ENCODE measurements at regions not wholly inside any gene's neighbourhood (a gene's known extent, or its start where the extent isn't known, plus 50 kb on each side); places are given as distances from the start of the nearest gene placed in this dataset.
"Not testable (repeated sequence)": the region's sequence is repeated elsewhere in the genome, so short reads cannot be mapped to it uniquely, and the experiment has no call there.

DNA sequence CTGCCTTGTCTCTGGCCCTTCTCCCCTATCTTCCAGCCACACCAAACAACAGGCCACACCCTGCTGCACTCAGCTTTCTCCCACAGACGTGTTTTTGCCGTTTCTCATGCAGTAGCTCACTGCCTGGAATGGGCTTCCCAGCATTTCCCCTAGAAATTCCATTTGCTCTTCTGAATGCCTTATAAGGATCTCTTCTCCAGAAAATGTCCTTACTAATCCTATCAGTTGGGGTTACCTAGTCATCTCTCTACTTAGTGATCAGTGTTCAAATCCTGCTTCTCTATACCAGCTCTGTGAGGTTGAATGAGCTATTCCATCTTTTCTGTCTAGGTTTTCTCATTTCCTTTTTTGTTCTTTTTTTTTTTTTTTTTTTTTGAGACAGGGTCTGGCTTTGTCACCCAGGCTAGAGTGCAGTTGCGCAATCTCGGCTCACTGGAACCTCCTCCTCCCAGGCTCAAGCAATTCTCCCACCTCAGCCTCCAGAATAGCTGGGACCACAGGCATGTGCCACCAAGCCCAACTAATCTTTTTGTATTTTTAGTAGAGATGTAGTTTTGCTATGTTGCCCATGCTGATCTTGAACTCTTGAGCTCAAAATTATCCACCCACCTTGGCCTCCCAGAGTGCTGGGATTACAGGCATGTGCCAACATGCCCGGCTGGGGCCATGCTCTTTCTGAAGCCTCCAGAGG lies 98.2 kb upstream of the CHD2 start:
- Histone ChIP-seq H3K4me3 (no peak overlapping the region), H3K27ac (peak overlapping the region in 20 of 21 experiments; percentile 53 to 92 (median 84))

DNA sequence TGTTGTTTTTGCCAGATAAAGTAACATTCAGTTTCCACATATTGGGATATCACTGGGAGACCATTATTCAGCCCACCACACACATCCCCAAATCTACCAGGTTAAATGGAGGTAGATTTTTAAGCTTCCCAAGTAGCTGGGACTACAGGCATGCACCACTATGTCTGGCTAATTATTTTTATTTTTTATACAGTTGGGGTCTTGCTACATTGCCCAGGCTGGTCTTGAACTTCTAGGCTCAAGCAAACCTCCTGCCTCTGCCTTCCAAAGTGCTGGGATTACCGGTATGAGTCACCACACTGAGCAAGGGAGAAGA lies 96.6 kb upstream of the CHD2 start:
- no peak overlapping the region for H3K4me3 ChIP-seq
- peak overlapping the region in 20 of 21 experiments; percentile 41 to 92 (median 85) for H3K27ac ChIP-seq

DNA sequence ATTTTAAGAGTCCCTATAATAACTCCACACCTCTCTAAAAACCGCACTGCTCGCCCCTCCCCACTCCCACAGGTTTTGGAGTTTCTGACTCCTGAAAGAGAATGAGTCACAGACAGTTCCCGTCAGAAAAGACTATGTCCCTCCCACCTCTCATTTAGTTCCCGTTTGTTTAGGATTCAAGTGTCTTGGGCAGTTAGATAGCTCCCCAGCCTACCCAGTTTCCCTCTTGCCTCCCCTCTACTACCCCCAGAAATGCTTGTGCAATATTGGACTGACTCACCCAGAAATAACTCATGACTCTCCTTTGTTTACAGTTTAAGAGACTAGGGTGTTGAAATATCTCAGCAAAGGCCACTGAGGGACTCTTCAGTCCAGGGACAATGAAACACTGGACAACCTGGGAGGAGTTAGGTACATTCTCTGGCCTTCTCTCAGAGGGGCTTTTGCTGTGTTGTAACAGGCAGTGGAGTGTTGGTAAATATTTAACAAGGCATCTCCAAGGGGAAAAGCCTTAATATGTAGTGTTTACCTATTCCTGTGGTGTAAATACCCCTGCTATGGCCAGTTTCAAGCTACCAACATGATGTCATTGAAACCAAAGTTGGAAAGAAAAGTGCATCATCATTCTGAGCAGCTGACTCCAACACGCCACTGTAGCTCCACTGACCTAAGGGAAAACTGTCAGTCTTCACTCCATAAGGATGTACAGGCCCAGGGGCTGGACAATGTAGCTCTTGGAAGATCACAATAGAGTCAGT lies 96.1 kb upstream of the CHD2 start:
- Histone ChIP-seq H3K27ac (peak overlapping the region in 20 of 21 experiments; percentile 70 to 92 (median 85)), H3K4me3 (no peak overlapping the region)

DNA sequence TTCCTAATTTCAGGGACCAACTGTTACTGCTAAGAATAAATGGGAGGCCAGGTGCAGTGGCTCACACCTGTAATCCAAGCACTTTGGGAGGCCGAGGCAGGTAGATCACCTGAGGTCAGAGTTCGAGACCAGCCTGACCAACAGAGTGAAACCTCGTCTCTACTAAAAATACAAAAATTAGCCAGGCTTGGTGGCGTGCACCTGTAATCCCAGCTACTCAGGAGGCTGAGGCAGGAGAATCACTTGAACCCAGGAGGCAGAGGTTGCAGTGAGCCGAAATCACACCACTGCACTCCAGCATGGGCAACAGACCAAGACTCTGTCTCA lies 95.6 kb upstream of the CHD2 start:
- H3K27ac ChIP-seq: peak overlapping the region in 20 of 21 experiments; percentile 70 to 92 (median 85)
- H3K4me3 ChIP-seq: not testable (repeated sequence)

DNA sequence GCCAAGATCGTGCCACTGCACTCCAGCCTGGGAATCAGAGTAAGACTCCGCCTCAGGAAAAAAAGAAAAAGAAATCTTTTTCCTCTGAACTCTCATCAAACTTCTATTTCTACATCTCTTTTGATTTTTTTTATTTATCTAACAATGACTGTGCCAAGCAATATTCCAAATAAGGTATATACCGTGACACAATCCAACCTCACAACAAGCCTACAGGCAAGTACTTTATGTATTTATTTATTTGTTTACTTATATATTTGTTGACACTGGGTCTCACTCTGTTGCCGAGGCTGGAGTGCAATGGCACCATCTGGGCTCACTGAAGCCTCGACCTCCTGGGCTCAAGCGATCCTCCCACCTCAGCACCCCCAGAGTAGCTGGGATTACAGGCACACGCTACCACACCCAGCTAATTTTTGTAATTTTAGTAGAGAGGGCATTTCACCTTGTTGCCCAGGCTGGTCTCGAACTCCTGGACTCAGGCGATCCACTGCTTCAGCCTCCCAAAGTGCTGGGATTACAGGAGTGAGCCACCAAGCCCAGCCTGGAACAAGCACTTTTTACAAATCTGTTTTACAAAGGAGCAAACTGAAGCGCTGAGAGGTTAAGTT lies 94.9 kb upstream of the CHD2 start:
- H3K27ac ChIP-seq: peak overlapping the region in 20 of 21 experiments; percentile 70 to 92 (median 85)
- no peak overlapping the region for H3K4me3 ChIP-seq

DNA sequence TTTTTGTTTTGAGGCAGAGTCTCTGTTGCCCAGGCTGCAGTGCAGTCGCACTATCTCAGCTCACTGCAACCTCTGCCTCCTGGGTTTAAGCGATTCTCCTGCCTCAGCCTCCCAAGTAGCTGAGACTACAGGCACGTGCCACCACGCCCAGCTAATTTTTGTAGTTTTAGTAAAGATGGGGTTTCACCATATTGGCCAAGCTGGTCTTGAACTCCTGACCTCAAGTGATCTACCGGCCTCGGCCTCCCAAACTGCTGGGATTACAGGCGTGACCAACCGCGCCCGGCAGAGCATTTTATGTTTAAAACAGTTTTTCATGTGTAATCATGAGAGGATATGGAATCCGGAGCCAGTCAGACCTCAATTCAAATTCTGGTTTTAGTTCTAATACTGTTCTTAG lies 94.0 kb upstream of the CHD2 start:
- peak overlapping the region in 11 of 21 experiments; percentile 0 to 92 (median 72) for H3K27ac ChIP-seq
- not testable (repeated sequence) for H3K4me3 ChIP-seq

DNA sequence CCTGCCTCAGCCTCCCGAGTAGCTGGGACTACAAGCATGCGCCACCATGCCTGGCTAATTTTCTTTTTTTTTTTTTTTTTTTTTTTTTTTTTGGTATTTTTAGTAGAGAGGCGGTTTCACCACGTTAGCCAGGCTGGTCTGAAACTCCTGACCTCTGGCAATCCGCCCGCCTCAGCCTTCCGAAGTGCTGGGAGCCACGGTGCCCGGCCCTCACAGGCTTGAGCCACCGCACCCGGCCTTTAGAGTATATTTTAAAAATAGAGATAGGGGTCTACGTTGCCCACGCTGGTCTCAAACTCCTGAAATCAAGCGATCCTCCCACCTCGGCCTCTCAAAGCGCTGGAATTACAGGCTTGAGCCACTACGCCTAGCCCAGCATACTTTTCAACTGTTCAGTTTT lies 93.4 kb upstream of the CHD2 start:
- Histone ChIP-seq H3K27ac (peak overlapping the region in 13 of 21 experiments; percentile 97 to 100 (median 99)), H3K4me3 (no peak overlapping the region)

DNA sequence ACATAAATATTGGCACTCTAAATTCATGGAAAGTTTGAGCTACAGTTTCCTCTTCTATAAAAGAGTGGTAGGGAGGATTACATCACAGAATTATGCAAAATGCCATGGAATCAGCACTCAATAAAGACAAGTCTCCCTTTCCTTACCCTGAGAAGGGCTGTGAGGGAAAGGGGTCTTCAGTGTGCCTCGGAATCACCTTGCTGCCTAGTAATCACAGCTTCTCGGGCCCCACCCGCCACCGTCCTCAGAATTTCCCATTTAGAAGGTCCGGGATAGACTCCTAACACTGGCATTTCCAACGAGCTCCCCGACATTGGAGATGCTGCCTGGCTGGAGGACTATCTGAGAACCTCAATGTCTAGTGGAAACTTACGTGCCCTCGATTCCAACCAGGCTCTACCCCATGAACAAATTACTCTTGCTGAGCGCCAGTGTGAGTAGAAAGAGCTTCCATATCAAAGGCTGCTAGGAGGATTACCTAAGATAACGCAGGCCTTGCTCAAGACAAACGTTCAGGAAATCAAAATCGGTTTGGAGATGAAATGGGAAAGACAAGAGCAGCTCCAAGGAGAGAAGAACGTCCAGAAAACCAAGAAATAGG lies 92.1 kb upstream of the CHD2 start:
- Histone ChIP-seq H3K4me3 (peak overlapping the region; percentile 32 to 57 (median 43)), H3K27ac (peak overlapping the region; percentile 67 to 100 (median 99))

DNA sequence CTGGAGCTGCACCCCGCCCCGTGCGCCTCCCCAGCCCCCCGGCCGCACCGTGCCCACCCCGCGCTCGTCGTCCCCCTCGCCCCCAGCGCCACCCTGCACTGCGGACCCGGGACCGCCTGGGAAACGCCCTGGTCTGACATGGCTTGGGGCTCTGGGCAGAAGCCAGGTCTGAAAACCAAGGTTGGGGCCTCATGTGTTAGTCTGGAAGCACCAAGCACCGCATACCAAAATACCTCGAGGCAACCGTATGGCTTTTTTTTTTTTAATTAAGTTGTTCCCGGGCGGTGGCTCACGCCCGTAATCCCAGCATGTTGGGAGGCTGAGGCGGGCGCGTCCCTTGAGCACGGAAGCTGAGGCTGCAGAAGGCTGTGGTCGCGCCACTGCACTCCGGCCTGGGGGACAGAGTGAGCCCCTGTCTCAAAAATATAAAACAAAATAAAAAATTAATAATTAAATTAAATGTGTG lies 91.5 kb upstream of the CHD2 start:
- Histone ChIP-seq H3K4me3 (peak overlapping the region; percentile 32 to 57 (median 43)), H3K27ac (peak overlapping the region; percentile 67 to 100 (median 99))

DNA sequence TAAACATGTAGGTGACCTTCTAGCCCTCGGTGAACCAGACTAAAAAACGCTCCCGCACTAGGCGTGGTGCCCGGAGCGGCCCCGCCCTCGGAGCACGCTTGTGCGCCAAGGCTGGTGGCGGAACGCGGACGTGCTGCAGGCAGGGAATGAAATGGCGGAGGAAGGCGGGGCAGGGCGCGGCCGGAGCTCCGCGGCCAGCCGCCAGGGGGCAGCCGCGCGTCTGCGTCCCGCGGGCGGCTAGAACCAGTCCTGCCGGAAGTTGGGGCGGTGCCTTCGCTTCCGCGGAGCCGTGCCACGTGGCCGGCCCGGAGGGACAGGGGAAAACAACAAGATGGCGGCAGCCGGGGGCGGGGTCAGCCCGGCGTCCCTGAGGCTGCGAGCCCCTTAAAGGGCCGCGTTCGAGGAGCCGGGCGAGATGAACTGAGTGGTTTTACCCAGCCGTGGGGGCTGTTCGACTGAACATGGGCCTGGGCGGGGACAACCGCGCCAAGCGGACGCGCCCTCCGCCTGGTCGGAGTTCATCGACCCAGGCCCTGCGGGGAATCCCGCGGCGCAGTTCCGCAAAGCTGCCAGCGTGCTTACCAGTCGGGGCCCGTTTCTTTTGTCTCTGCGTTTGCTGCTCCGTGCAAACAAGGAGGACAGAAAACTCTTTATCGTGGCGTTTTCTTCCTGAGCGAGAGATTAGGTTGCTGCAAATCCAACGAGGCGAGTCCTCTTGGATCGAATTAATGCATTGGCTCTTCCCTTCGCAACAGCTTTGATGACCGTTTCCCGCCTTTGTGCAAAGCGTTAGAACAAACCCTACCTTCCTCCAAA lies 90.9 kb upstream of the CHD2 start:
- Histone ChIP-seq H3K4me3 (peak overlapping the region; percentile 32 to 57 (median 43)), H3K27ac (peak overlapping the region; percentile 76 to 100 (median 99))

DNA sequence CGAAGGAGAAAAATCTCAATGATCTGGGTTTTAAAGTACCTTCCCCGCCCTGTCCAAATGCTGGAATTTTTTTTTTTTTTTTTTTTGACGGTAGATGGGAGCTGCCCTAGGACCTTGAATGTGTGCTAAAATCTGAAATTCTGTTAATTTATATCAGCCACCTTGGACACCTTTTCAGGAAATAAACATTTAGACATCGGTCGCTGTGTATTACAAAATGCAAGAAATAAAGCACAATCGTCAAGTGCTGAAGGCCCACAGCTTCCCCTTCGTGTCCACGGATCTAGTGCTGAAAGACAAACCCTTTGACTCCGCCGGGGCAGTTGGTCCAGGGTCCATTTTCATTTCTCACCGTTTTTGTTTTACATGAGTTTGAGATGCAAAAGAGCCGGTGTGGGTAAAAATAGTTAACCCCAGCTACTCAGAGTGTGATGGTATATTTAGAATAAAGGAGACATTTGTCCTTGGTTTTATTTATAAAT lies 90.2 kb upstream of the CHD2 start:
- Histone ChIP-seq H3K27ac (peak overlapping the region; percentile 76 to 100 (median 99)), H3K4me3 (peak overlapping the region; percentile 32 to 57 (median 43))

DNA sequence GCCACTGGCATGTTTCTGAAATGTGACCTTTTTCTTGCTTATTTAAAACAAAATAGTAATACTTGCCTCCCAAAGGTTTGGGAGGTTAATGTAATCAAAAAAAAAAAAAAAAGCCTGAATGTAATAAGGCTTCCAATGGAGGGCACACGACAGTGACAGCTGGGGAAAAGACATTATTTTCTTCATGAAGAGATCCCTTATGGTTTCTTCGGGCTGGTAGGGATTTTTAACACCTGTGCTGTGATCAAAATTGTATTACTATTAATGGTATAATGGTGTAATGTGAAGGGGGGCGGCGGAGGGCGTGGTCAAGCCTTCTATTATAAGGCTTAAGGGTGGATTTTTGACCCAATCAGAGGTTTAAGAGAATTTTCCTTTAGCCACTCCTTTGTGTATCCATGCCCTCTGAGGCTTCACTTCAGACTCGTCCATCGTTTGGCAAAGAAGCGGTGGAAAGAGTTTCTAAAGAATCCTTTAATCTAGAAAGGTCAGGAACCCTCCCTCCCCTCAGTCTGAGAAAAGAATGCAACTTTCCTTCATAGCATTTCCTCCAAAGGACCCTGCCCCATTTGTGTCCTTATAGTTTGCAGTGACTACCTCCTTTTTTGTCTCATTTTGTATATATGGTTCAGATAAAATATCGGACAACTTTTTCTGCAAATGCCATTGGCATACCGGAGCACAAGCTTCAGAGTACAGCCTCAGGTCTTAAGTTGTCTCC lies 89.5 kb upstream of the CHD2 start:
- Histone ChIP-seq H3K4me3 (peak overlapping the region; percentile 32 to 57 (median 43)), H3K27ac (peak overlapping the region; percentile 76 to 100 (median 99))

DNA sequence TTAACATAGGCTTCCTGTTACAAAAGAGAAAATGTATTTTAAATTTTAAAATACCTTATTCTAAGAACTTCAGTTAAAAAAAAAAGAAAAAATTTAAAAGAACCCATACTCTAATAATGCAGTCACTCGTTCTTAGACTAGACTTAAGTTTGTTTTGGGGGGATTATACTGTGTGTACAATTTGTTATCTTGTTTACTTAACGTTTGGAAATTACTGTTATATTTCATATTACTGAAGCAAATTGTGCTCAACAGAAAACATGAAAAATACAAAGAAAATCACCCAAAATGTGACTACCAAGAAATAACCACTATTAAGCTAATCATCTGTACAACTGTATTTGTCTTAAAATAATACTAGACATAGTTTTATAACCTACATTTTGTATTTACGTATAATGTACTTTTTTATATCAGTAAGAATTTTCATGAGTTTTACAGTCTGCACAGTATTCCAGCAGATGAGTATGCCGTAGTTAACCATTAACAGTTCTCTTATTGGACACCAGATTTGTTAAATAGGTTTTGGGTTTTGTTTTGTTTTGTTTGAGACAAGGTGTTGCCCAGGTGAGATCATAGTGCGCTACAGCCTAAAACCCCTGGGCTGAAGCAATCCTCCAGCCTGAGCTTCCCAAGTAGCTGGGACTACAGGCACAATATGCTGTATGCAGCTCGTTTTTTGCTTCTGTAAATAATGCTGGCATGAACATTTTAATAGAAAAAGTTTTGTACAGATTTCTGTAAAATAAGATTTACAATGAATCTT lies 88.8 kb upstream of the CHD2 start:
- peak overlapping the region; percentile 12 to 57 (median 35) for H3K4me3 ChIP-seq
- H3K27ac ChIP-seq: peak overlapping the region in 20 of 21 experiments; percentile 92 to 100 (median 99)

DNA sequence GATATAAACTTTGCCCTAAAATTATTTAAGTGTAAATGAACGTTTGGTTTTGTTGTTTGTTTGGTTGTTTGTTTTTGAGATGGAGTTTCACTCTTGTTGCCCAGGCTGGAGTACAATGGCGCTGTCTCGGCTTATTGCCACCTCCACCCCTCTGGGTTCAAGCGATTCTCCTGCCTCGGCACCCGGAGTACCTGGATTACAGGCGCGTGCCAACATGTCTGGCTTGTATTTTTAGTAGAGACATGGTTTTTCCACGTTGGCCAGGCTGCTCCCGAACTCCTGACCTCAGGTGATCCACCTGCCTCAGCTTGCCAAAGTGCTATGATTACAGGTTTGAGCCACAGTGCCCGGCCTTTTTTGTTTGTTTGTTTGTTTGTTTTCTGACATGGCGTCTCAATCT lies 87.9 kb upstream of the CHD2 start:
- peak overlapping the region in 1 of 7 experiments; percentile 57 for H3K4me3 ChIP-seq
- H3K27ac ChIP-seq: peak overlapping the region in 18 of 21 experiments; percentile 97 to 100 (median 99)

DNA sequence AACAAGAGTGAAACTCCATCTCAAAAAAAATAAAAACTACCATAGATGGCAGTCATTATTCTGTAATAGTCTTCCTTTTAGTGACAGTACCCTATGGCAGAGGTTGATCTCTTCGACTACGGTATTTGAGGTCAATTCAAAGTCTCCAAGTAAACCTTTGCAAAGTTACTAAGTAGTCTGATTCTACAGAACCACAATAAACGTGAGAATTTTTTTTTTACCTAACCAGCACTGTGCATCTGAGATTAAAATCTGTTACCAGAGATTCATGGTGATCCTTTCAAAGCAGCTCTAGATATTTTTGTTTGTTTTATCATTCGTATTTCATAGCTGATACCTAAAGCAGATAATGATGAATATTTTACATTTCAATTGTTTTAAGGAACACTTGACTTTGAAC lies 86.6 kb upstream of the CHD2 start:
- Histone ChIP-seq H3K27ac (peak overlapping the region in 6 of 21 experiments; percentile 5 to 49 (median 35)), H3K4me3 (no peak overlapping the region)

DNA sequence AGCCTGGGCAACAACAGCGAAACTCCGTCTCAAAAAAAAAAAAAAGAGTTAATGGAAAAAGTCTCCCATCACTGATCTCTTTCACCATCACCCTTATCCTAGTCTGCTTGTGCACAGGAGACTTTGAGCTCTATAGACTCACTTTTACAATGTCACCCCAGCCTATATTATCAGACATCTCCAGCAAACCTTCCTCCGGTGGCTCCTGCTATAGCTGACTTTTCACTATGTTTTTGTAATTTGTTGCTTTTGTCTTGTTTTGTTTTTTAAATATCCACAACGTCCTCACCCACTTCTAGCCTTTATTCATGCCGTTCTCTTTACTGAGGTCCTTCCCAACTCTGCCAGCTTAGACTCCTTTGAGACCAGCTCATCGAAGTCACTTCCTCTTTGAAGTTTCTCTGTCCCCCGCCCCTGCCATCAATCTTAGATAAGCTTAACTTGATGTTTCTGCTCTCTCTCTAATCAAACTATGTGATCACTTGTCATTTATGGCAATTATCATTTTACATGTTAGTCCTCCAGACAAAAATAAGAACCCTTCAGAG lies 82.7 kb upstream of the CHD2 start:
- Histone ChIP-seq H3K4me3 (no peak overlapping the region), H3K27ac (peak overlapping the region in 16 of 21 experiments; percentile 5 to 97 (median 89))

DNA sequence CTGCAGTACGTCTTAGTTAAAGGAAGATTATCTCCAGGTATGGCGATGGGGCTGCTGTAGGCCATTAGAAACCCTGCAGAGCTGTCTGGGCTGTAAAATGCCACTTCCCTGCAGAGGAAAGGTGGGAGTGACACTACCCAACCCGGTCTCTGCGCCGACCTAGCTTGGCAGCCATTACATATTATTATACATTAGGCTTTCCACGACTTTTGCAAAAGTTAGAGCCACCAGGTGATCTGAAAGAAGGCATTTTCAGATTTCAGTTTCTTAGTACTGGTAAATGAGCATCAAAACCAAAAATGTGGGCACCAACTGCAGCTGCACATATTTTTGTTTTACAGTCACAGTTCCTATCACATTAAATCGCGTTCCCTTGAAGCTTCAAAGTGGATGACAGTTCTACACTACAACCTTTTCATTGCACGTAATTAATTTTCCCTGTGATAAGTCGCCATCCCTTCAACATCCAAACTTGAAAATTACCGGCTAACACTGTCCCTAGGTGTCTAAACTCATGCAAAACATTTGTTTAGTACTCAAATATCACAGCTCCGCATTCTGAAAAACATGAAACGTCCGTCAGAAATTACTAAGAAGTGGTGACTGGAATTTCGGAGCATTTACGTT lies 81.4 kb upstream of the CHD2 start:
- Histone ChIP-seq H3K4me3 (peak overlapping the region in 1 of 7 experiments; percentile 36), H3K27ac (peak overlapping the region in 20 of 21 experiments; percentile 68 to 97 (median 89))

Data from skin epidermis (tissue), 12 donors.